NOMO-1 treated with dmso at 0.1 percent for 144 hours (cell line): ENCODE measurements at regions not wholly inside any gene's neighbourhood (a gene's known extent, or its start where the extent isn't known, plus 50 kb on each side); places are given as distances from the start of the nearest gene placed in this dataset.
"Not testable (repeated sequence)": the region's sequence is repeated elsewhere in the genome, so short reads cannot be mapped to it uniquely, and the experiment has no call there.

Experiments used
- DNase-seq: peaks from one replicate; lab custom pipeline; 2025; ENCODE audit not compliant: unreplicated experiment; lab: John Stamatoyannopoulos, UW

GRCh38 chr7:65797086-65797485 is 75.8 kb upstream of the VKORC1L1 start:
- DNase-seq = not testable (repeated sequence)

GRCh38 chr7:65797566-65797965 is 75.3 kb upstream of the VKORC1L1 start:
- not testable (repeated sequence) for DNase-seq

DNA sequence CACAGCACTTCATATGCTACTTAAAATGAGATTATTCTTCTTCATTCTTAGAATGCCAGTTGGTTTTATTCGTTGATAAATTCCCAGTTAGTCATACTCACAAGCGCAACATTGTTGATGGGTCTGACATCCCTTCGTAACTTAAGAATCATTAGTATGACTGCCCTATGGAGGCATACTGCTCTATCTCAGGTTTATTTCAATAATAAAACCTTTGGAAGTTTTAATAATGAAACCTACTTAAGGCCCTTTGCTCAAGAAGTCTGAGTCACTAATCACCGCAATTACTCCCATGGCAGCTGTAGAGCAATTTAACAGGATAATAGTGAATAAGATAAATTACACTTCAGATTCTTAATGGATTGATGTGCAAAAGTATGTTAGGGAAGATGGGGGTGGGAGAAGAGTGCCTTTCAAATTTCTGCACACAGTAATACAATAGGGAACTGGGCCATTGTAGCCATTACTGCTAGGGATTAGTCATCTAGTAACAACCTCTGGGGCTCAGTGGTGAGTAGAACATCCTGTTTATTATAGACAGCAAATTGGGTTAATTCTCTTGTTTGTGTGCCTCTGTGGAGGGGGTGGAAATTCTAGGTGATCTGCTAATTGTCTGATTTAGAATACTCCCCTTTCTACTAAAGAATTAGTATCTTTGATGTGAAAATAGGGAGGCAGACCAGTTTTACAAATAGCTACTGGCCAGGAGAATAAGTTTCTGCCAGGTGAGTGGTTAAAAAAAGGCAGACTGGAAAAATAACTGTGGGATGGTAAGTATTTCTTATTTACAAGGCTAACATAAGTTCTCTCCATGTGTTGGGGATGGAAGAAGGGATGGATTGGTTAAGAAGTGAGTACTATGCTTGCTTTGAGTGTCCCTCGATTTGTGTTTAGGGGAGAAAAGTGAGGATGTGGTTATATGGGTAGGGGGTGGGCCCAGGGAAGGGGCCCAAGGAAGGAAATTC is 74.5 kb upstream of the VKORC1L1 start:
- peak; percentile 7 for DNase-seq

DNA sequence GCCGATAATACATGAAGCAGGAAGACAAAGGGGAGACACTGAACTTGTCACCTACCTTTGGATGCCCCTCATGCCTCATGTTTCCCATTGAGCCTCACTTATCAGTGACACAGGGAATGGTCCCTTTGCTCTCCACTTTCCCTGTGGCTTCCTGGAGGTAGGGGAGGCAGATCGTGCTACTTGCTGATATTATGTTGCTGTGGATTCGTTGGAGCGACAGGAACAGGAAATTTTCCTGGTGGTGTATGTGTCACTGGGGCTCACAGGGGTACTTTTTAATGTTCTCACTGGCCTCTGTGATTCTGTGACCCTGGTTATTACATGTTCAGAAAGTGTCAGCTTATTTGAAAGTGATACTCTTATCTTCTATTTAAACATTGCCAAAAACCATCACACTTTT is 72.7 kb upstream of the VKORC1L1 start:
- DNase-seq = not testable (repeated sequence)

DNA sequence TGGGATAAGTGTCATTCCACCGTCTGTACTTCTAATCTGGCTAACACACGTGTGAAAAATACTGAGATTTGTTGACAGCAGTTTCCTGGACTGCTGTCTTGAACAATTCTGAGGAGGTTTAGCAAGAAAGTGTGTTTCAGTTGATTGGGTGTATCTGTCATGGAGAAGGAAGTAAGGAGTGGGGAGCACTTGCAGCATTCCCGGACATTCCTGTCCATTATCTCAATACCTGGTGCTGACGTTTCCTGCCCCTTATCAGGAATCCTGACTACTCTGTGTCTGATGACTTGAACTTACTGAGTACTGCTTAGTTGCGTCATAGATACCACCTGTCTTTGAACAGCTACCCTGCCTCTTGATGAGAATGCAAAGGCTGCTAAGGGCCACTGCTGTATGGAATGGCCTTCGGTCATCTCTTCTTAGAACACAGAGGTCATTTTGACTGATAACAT is 72.0 kb upstream of the VKORC1L1 start:
- no peak for DNase-seq

GRCh38 chr7:65804887-65805286 is 68.0 kb upstream of the VKORC1L1 start:
- DNase-seq = no peak

- DNase-seq = not testable (repeated sequence)
Observed at GRCh38 chr7:65807067-65807466, 65.8 kb upstream of the VKORC1L1 start.

DNA sequence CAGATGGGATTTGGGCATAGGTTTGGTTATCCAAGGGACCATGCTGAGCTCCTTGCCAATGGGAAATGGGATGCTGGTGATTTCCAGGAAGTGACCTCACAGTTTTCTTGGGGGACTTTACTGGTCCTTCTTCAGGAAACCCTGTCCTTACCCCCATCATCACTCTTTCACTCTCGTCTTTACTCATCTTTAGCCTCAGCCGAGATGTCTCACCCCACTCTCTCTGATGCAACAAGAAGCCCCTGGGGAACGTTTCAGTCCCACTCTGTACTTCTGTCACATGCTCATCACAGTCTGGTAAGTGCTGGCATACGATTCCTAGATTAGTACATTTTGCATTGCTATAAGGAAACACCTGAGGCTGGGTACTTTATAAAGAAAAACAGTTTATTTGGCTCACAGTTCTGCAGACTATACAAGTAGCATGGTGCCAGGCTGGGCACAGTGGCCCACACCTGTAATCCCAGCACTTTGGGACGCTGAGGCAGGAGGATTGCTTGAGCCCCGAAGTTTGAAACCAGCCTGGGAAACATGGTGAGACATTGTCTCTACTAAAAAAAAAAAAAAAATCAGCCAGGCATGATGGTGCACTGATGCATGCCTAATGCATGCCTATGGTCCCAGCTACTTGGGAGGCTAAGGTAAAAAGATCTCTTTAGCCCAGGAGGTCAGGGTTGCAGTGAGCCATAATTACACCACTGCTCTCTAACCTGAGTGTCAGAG is 63.5 kb upstream of the VKORC1L1 start:
- DNase-seq = no peak

- no peak for DNase-seq
Observed at GRCh38 chr7:65809982-65810288, 62.9 kb upstream of the VKORC1L1 start.

- no peak for DNase-seq
Observed at GRCh38 chr7:65812281-65812680, 60.6 kb upstream of the VKORC1L1 start.

GRCh38 chr7:65814556-65815167 is 58.2 kb upstream of the VKORC1L1 start:
- not testable (repeated sequence) for DNase-seq

DNA sequence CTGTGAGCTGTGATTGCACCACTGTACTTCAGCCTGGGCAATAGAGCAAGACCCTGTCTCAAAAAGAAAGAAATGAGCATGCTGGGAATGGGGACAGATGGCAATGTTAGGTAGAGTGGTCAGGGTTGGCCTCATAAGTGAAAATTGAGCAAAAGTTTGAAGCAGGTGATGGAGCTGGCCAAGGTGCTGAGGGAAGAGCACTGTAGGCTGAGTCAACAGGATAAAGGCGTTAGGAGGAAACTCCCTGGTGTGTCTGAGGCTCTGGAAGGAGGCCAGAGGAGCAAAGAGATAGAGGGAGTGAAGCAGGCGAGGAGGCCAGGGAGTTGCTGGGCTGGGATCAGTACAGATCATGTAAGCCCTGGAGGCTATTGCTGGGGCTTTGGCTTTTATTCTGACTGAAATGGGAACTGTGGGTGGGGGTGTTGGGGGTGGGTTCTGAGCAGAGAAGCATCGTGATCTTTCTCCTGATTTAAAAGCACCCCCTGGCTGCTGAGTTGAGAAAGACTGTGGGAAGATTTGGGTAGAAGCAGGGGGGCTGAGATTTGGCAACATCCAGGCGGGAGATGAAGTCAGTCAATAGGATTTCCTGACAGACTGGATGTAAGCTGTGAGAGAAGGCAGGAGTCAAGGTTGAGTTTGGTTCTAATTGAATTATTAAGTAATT is 52.5 kb upstream of the VKORC1L1 start:
- no peak for DNase-seq
